PFSK-1 (cell line): ENCODE measurements at regions not wholly inside any gene's neighbourhood (a gene's known extent, or its start where the extent isn't known, plus 50 kb on each side); places are given as distances from the start of the nearest gene placed in this dataset.

Experiments
- FOXP2 ChIP-seq: optimal IDR thresholded peaks from 2 replicates; pipeline ENCODE3; 2011; ENCODE audit warnings: borderline replicate concordance, control low read depth, inconsistent platforms; ENCODE audit not compliant: insufficient read depth; ENCODE audit errors: extremely low read length, extremely low read depth
- POLR2AphosphoS5 ChIP-seq: IDR thresholded peaks from 2 replicates; pipeline ENCODE4 v1.6.1; 2012; ENCODE audit warnings: low read depth, mild to moderate bottlenecking, control low read depth, low read length, moderate library complexity
- REST ChIP-seq, 2 experiments: IDR thresholded peaks; 2 replicates each; pipeline versions ENCODE4 v1.6.1 to v1.8.0; 2011 to 2012; ENCODE audit warnings: low read depth in 2 of 2, low read length in 2 of 2, control low read depth in 1 of 2, inconsistent platforms in 1 of 2, mild to moderate bottlenecking in 1 of 2, moderate library complexity in 1 of 2; ENCODE audit not compliant: insufficient read depth in 1 of 2
- SIN3A ChIP-seq: IDR thresholded peaks from 2 replicates; pipeline ENCODE4 v1.6.1; 2012; ENCODE audit warnings: mild to moderate bottlenecking, low read length, moderate library complexity, borderline replicate concordance; ENCODE audit not compliant: insufficient read depth
- TAF1 ChIP-seq: IDR thresholded peaks from 2 replicates; pipeline ENCODE4 v1.6.1; 2012; ENCODE audit warnings: low read length, control low read depth, borderline replicate concordance; ENCODE audit not compliant: insufficient read depth

- TF ChIP-seq FOXP2 (no peak), POLR2AphosphoS5 (no peak), REST (IDR thresholded peaks at IDR 0.05; ENCODE audit: insufficient read depth in 1 of 2, low read depth in 2 of 2, low read length in 2 of 2) (no peak)
These were observed 51.9 kb upstream of the ALX4 start for GRCh38 chr11:44361813-44362212.

- TF ChIP-seq SIN3A = no peak
- TF ChIP-seq POLR2AphosphoS5 = no peak
- TF ChIP-seq TAF1 = no peak
- TF ChIP-seq REST (IDR thresholded peaks at IDR 0.05; ENCODE audit: insufficient read depth in 1 of 2, low read depth in 2 of 2, low read length in 2 of 2) = no peak
- no peak for TF ChIP-seq FOXP2
These were observed 53.2 kb upstream of the ALX4 start for GRCh38 chr11:44363116-44363515.

GRCh38 chr11:44364596-44364995 is 54.7 kb upstream of the ALX4 start:
- TF ChIP-seq REST (IDR thresholded peaks at IDR 0.05; ENCODE audit: insufficient read depth in 1 of 2, low read depth in 2 of 2, low read length in 2 of 2) (no peak), TAF1 (no peak), FOXP2 (no peak), POLR2AphosphoS5 (no peak), SIN3A (no peak)

GRCh38 chr11:44365616-44366015 is 55.7 kb upstream of the ALX4 start:
- no peak for TF ChIP-seq REST (IDR thresholded peaks at IDR 0.05; ENCODE audit: insufficient read depth in 1 of 2, low read depth in 2 of 2, low read length in 2 of 2)
- TF ChIP-seq TAF1 = no peak
- TF ChIP-seq FOXP2 = no peak
- no peak for TF ChIP-seq SIN3A
- TF ChIP-seq POLR2AphosphoS5 = no peak

GRCh38 chr11:44366026-44366425 is 56.1 kb upstream of the ALX4 start:
- TF ChIP-seq POLR2AphosphoS5 = no peak
- no peak for TF ChIP-seq REST (IDR thresholded peaks at IDR 0.05; ENCODE audit: insufficient read depth in 1 of 2, low read depth in 2 of 2, low read length in 2 of 2)
- no peak for TF ChIP-seq SIN3A
- TF ChIP-seq TAF1 = no peak
- TF ChIP-seq FOXP2 = no peak
